Osteoblast (primary cell): ENCODE measurements at regions not wholly inside any gene's neighbourhood (a gene's known extent, or its start where the extent isn't known, plus 50 kb on each side); places are given as distances from the start of the nearest gene placed in this dataset.
"Not testable (repeated sequence)": the region's sequence is repeated elsewhere in the genome, so short reads cannot be mapped to it uniquely, and the experiment has no call there.

ENCODE experiments used
- DNase-seq: peaks from one replicate; pipeline ENCODE4 v3.0.0; 2011; ENCODE audit warnings: low spot score, mixed read lengths; ENCODE audit not compliant: insufficient read length; ENCODE audit errors: missing footprints
- H2AFZ ChIP-seq: 2 replicates; pipeline ENCODE4 v1.6.0; 2011; ENCODE audit warnings: mild to moderate bottlenecking, low read length
- H3K27ac ChIP-seq: 2 replicates; pipeline ENCODE4 v1.5.1; 2011; ENCODE audit warnings: mild to moderate bottlenecking, low read depth, low read length, moderate library complexity
- H3K27me3 ChIP-seq: 2 replicates; pipeline ENCODE4 v1.6.0; 2012; ENCODE audit warnings: mild to moderate bottlenecking, control low read depth, inconsistent platforms, low read length, moderate library complexity; ENCODE audit not compliant: insufficient read depth
- H3K36me3 ChIP-seq: 2 replicates; pipeline ENCODE4 v1.5.1; 2011; ENCODE audit warnings: mild to moderate bottlenecking, low read length, control low read depth, moderate library complexity; ENCODE audit not compliant: insufficient read depth
- H3K4me1 ChIP-seq: 2 replicates; pipeline ENCODE4 v1.5.1; 2011; ENCODE audit warnings: mild to moderate bottlenecking, low read length, control low read depth, moderate library complexity; ENCODE audit not compliant: insufficient read depth
- H3K4me2 ChIP-seq: 2 replicates; pipeline ENCODE4 v1.6.0; 2011; ENCODE audit warnings: mild to moderate bottlenecking, low read length; ENCODE audit not compliant: insufficient read depth
- H3K4me3 ChIP-seq: fragments of 200-600 bp; sonication (generic); 3 replicates; pipeline ENCODE4 v1.5.1; 2012; ENCODE audit warnings: mild to moderate bottlenecking, low read length, inconsistent platforms; ENCODE audit not compliant: insufficient read depth
- H3K79me2 ChIP-seq: 2 replicates; pipeline ENCODE4 v1.6.0; 2012; ENCODE audit warnings: mild to moderate bottlenecking, low read length, control low read depth, inconsistent platforms; ENCODE audit not compliant: insufficient read depth
- H3K9me3 ChIP-seq: 2 replicates; pipeline ENCODE4 v1.5.1; 2011; ENCODE audit warnings: low read depth, low read length, control low read depth
- H4K20me1 ChIP-seq: 2 replicates; pipeline ENCODE4 v1.6.0; 2012; ENCODE audit warnings: mild to moderate bottlenecking, low read length, control low read depth; ENCODE audit not compliant: insufficient read depth
- TF ChIP-seq, protein P1 (sequence below): IDR thresholded peaks from 2 replicates; pipeline ENCODE4 v1.5.1; 2011; ENCODE audit warnings: mild to moderate bottlenecking, low read depth, low read length, moderate library complexity; ENCODE audit errors: extremely low read depth

DNA sequence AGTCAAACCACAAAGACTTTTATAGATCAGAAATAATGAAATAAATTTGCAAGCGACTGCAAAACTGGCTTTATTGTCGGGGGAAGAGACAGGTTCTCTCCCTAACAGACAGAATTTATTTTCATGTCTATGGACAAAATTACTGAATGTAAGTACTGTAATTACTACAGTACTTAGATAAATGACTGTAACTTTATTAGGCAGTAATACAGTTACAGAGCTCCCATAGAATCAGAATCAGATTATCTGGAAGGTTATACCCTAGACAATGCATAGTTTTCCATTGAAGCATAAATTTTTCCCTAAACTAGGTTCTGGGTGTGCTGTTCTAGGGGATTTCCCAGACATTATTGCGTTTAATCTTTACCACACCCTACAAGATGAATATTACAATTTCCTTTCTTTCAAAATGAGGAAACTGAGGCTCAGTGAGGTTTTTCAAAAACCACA is 114.2 kb downstream of the C12orf75 start:
- Histone ChIP-seq H3K27ac (no peak overlapping the region), H3K79me2 (no peaks in the 10 kb centered on the region)
- TF ChIP-seq, protein P1, sequence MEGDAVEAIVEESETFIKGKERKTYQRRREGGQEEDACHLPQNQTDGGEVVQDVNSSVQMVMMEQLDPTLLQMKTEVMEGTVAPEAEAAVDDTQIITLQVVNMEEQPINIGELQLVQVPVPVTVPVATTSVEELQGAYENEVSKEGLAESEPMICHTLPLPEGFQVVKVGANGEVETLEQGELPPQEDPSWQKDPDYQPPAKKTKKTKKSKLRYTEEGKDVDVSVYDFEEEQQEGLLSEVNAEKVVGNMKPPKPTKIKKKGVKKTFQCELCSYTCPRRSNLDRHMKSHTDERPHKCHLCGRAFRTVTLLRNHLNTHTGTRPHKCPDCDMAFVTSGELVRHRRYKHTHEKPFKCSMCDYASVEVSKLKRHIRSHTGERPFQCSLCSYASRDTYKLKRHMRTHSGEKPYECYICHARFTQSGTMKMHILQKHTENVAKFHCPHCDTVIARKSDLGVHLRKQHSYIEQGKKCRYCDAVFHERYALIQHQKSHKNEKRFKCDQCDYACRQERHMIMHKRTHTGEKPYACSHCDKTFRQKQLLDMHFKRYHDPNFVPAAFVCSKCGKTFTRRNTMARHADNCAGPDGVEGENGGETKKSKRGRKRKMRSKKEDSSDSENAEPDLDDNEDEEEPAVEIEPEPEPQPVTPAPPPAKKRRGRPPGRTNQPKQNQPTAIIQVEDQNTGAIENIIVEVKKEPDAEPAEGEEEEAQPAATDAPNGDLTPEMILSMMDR = no peak

DNA sequence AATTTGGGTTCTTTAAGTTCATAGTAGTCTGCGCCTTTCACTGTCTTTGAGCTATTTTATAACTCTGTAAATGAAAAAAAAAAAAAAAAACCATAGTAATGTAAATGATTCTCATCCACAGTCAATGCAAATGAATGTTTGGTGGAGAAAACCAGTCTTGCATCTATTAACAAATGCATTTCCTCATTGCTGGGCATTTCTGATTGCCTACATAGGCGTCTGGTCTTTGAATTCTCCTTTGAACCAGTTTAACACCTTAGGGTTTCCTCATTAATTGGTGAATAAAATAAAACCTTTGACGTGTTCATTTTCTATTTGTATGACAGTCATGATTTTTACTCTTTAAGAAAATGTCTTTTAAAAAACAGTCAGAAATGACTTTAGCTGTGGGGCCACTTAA is 114.8 kb downstream of the C12orf75 start:
- Histone ChIP-seq H2AFZ (no peak overlapping the region), H3K27me3 (peaks cover 4% of the 10 kb centered on the region), H4K20me1 (no peaks in the 10 kb centered on the region), H3K4me1 (peaks cover 18% of the 10 kb centered on the region), H3K27ac (no peak overlapping the region), H3K4me3 (no peak overlapping the region), H3K79me2 (no peaks in the 10 kb centered on the region), H3K9me3 (no peaks in the 10 kb centered on the region), H3K36me3 (no peaks in the 10 kb centered on the region), H3K4me2 (no peak overlapping the region)
- DNase-seq = no peak
- TF ChIP-seq, protein P1 = no peak

More for the DNA sequence above, 114.2 kb downstream of the C12orf75 start:
- Histone ChIP-seq H3K9me3 (no peaks in the 10 kb centered on the region), H3K4me3 (no peak overlapping the region), H3K36me3 (no peaks in the 10 kb centered on the region), H3K27me3 (peaks cover 4% of the 10 kb centered on the region), H4K20me1 (no peaks in the 10 kb centered on the region), H3K4me2 (no peak overlapping the region), H2AFZ (no peak overlapping the region), H3K4me1 (peaks cover 18% of the 10 kb centered on the region)
- no peak for DNase-seq

DNA sequence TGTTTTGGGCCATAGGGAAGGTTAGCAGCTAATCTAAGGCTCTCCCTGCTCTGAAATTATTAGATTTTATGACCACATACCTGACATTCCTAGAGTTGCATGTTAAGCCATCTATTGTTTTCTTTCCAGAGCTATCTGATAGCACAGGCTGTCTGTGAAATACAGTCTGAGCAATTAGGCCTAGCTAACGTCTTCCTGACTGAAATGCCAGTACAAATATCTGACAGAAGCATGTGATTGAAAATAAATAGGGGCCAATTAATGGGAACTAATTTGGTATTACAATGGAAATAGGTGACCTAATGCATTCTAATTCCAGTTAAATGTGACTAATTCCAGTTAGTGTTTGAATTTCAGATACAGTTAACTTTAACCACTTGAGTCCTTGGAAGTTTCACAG is 115.2 kb downstream of the C12orf75 start:
- Histone ChIP-seq H2AFZ (no peak overlapping the region), H4K20me1 (no peaks in the 10 kb centered on the region), H3K9me3 (no peaks in the 10 kb centered on the region), H3K4me3 (no peak overlapping the region), H3K27me3 (peaks cover 4% of the 10 kb centered on the region), H3K79me2 (no peaks in the 10 kb centered on the region), H3K27ac (peak overlapping the region; percentile 21), H3K4me1 (peaks cover 18% of the 10 kb centered on the region), H3K36me3 (no peaks in the 10 kb centered on the region), H3K4me2 (no peak overlapping the region)
- no peak for DNase-seq
- TF ChIP-seq, protein P1 = no peak

DNA sequence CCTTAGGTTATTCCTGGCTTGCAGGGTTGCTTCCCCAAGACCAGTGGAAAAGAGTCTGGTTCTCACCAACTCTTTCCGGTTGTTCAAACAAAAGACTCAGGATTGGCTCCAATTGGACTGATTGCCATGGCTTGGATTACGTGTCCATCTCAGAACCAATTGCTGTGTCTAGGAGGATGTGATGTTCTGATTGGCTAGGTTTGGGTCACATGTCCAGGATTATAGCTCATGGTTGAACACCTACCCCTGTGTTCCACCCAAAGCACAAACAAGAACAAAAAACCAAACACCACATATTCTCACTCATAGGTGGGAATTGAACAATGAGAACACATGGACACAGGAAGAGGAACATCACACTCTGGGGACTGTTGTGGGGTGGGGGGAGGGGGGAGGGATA is 116.0 kb downstream of the C12orf75 start:
- H4K20me1 ChIP-seq, H3K27me3 ChIP-seq, H3K79me2 ChIP-seq, H2AFZ ChIP-seq, H3K36me3 ChIP-seq, DNase-seq, H3K9me3 ChIP-seq, H3K4me3 ChIP-seq, H3K4me2 ChIP-seq, H3K27ac ChIP-seq: not testable (repeated sequence)
- H3K4me1 ChIP-seq = peaks cover 25% of the 10 kb centered on the region
